IPS-15b (cell line): ENCODE measurements at regions not wholly inside any gene's neighbourhood (a gene's known extent, or its start where the extent isn't known, plus 50 kb on each side); places are given as distances from the start of the nearest gene placed in this dataset.

Experiments used
- H3K27me3 ChIP-seq: one replicate; pipeline ENCODE4 v1.6.1; 2013; ENCODE audit warnings: low read length; ENCODE audit not compliant: control insufficient read depth, insufficient read depth
- H3K36me3 ChIP-seq: one replicate; pipeline ENCODE4 v1.6.1; 2013; ENCODE audit warnings: low read length; ENCODE audit not compliant: control insufficient read depth, insufficient read depth
- H3K4me1 ChIP-seq: one replicate; pipeline ENCODE4 v1.6.1; 2013; ENCODE audit warnings: mild to moderate bottlenecking, low read length; ENCODE audit not compliant: control insufficient read depth, insufficient read depth
- H3K4me3 ChIP-seq: one replicate; pipeline ENCODE4 v1.5.1; 2013; ENCODE audit warnings: low read depth, low read length
- H3K9ac ChIP-seq: one replicate; pipeline ENCODE4 v1.6.1; 2013; ENCODE audit warnings: low read depth, mild to moderate bottlenecking, low read length
- H3K9me3 ChIP-seq: one replicate; pipeline ENCODE4 v1.6.1; 2013; ENCODE audit warnings: mild to moderate bottlenecking, low read length; ENCODE audit not compliant: control insufficient read depth, insufficient read depth

GRCh38 chr1:187168297-187168696 lies 339.5 kb downstream of the PLA2G4A start:
- Histone ChIP-seq H3K4me3 (no peak overlapping the region), H3K9me3 (no peaks in the 10 kb centered on the region)

GRCh38 chr1:187185389-187185788 lies 356.6 kb downstream of the PLA2G4A start:
- Histone ChIP-seq H3K9me3 (no peaks in the 10 kb centered on the region), H3K9ac (no peak overlapping the region), H3K4me1 (no peaks in the 10 kb centered on the region), H3K4me3 (no peak overlapping the region), H3K27me3 (no peaks in the 10 kb centered on the region), H3K36me3 (no peaks in the 10 kb centered on the region)

More at GRCh38 chr1:187168297-187168696, 339.5 kb downstream of the PLA2G4A start:
- H3K27me3 ChIP-seq, result no peaks in the 10 kb centered on the region
- no peaks in the 10 kb centered on the region for H3K4me1 ChIP-seq
- no peaks in the 10 kb centered on the region for H3K36me3 ChIP-seq
- H3K9ac ChIP-seq, result no peak overlapping the region

- Histone ChIP-seq H3K36me3 (no peaks in the 10 kb centered on the region), H3K9ac (no peak overlapping the region), H3K9me3 (no peaks in the 10 kb centered on the region), H3K27me3 (no peaks in the 10 kb centered on the region), H3K4me1 (no peaks in the 10 kb centered on the region), H3K4me3 (no peak overlapping the region)
Observed at GRCh38 chr1:187197685-187198084, 368.9 kb downstream of the PLA2G4A start.

- H3K27me3 ChIP-seq, result no peaks in the 10 kb centered on the region
- H3K4me1 ChIP-seq, result no peaks in the 10 kb centered on the region
- no peaks in the 10 kb centered on the region for H3K36me3 ChIP-seq
- no peak overlapping the region for H3K9ac ChIP-seq
- H3K4me3 ChIP-seq, result no peak overlapping the region
- no peaks in the 10 kb centered on the region for H3K9me3 ChIP-seq
Observed at GRCh38 chr1:187203257-187203656, 374.5 kb downstream of the PLA2G4A start.

GRCh38 chr1:187212377-187212776 lies 383.6 kb downstream of the PLA2G4A start:
- no peaks in the 10 kb centered on the region for H3K36me3 ChIP-seq
- H3K4me3 ChIP-seq, result no peak overlapping the region
- no peaks in the 10 kb centered on the region for H3K9me3 ChIP-seq
- no peaks in the 10 kb centered on the region for H3K4me1 ChIP-seq
- H3K27me3 ChIP-seq, result no peaks in the 10 kb centered on the region
- H3K9ac ChIP-seq, result no peak overlapping the region

GRCh38 chr1:187226396-187226795 lies 397.6 kb downstream of the PLA2G4A start:
- H3K27me3 ChIP-seq, result no peaks in the 10 kb centered on the region
- no peaks in the 10 kb centered on the region for H3K36me3 ChIP-seq
- peaks cover 6% of the 10 kb centered on the region for H3K4me1 ChIP-seq
- H3K9ac ChIP-seq, result no peak overlapping the region
- no peak overlapping the region for H3K4me3 ChIP-seq
- H3K9me3 ChIP-seq, result no peaks in the 10 kb centered on the region

GRCh38 chr1:187228790-187229189 lies 400.0 kb downstream of the PLA2G4A start:
- H3K4me3 ChIP-seq, result no peak overlapping the region
- no peak overlapping the region for H3K9ac ChIP-seq
- peaks cover 6% of the 10 kb centered on the region for H3K4me1 ChIP-seq
- no peaks in the 10 kb centered on the region for H3K36me3 ChIP-seq
- H3K9me3 ChIP-seq, result no peaks in the 10 kb centered on the region
- H3K27me3 ChIP-seq, result no peaks in the 10 kb centered on the region

- Histone ChIP-seq H3K9ac (no peak overlapping the region), H3K4me1 (peaks cover 6% of the 10 kb centered on the region), H3K4me3 (no peak overlapping the region)
Observed at GRCh38 chr1:187229496-187229895, 400.7 kb downstream of the PLA2G4A start.

GRCh38 chr1:187234706-187235105 lies 406.0 kb downstream of the PLA2G4A start:
- Histone ChIP-seq H3K9ac (no peak overlapping the region), H3K4me3 (no peak overlapping the region), H3K36me3 (no peaks in the 10 kb centered on the region), H3K4me1 (no peaks in the 10 kb centered on the region), H3K27me3 (no peaks in the 10 kb centered on the region), H3K9me3 (no peaks in the 10 kb centered on the region)

More at GRCh38 chr1:187229496-187229895, 400.7 kb downstream of the PLA2G4A start:
- Histone ChIP-seq H3K36me3 (no peaks in the 10 kb centered on the region), H3K9me3 (no peaks in the 10 kb centered on the region), H3K27me3 (no peaks in the 10 kb centered on the region)

GRCh38 chr1:187236199-187236598 lies 407.4 kb downstream of the PLA2G4A start:
- Histone ChIP-seq H3K27me3 (no peaks in the 10 kb centered on the region), H3K4me1 (no peaks in the 10 kb centered on the region), H3K9me3 (no peaks in the 10 kb centered on the region), H3K9ac (no peak overlapping the region), H3K36me3 (no peaks in the 10 kb centered on the region), H3K4me3 (no peak overlapping the region)

- H3K27me3 ChIP-seq, result no peaks in the 10 kb centered on the region
- no peaks in the 10 kb centered on the region for H3K4me1 ChIP-seq
- no peaks in the 10 kb centered on the region for H3K9me3 ChIP-seq
- no peaks in the 10 kb centered on the region for H3K36me3 ChIP-seq
- H3K4me3 ChIP-seq, result no peak overlapping the region
- no peak overlapping the region for H3K9ac ChIP-seq
Observed at GRCh38 chr1:187236676-187237075, 407.9 kb downstream of the PLA2G4A start.

- Histone ChIP-seq H3K36me3 (no peaks in the 10 kb centered on the region), H3K9me3 (no peaks in the 10 kb centered on the region), H3K4me3 (no peak overlapping the region), H3K27me3 (no peaks in the 10 kb centered on the region), H3K4me1 (no peaks in the 10 kb centered on the region), H3K9ac (no peak overlapping the region)
Observed at GRCh38 chr1:187237542-187237941, 408.8 kb downstream of the PLA2G4A start.

- H3K4me3 ChIP-seq, result no peak overlapping the region
- H3K27me3 ChIP-seq, result no peaks in the 10 kb centered on the region
- no peak overlapping the region for H3K9ac ChIP-seq
- H3K4me1 ChIP-seq, result peaks cover 10% of the 10 kb centered on the region
- no peaks in the 10 kb centered on the region for H3K9me3 ChIP-seq
- H3K36me3 ChIP-seq, result no peaks in the 10 kb centered on the region
Observed at GRCh38 chr1:187241971-187242370, 413.2 kb downstream of the PLA2G4A start.
